ENCODE measurements at regions not wholly inside any gene's neighbourhood (a gene's known extent, or its start where the extent isn't known, plus 50 kb on each side); places are given as distances from the start of the nearest gene placed in this dataset.

DNA sequence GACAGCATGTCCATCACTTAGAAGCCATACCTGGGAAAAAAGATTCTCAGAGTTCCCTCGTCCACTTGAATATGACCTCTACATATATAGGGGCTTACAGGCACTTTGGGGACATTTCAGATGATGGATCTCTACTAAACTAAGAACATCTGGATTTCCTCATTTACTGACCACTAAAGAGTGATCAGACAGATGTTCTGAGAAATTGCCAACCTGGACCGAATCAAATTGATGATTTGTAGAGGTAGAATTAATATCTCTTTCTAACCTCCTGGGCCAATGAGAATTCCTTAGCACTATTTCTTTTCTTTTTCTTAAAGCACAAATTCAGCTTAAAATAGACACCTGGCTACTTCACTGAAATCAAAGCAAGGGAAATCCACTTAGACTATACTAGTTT is 422.7 kb downstream of the MTRR start:
- no peaks in the 10 kb centered on the region for H3K4me1 ChIP-seq
- ATAC-seq, result no peak
- no peaks in the 10 kb centered on the region for H3K36me3 ChIP-seq
- WGBS, 2 donors, result 75 to 80% methylated on average over 2 of the region's 2 CpGs
- H3K27me3 ChIP-seq, result no peaks in the 10 kb centered on the region
- H3K9me3 ChIP-seq, result no peaks in the 10 kb centered on the region
- H3K4me3 ChIP-seq, result no peak overlapping the region
- no peak for TF ChIP-seq CTCF (IDR thresholded peaks at IDR 0.05)
- no peak for DNase-seq
- intact Hi-C loops (cut with DNase I), result no loop called here
- H3K27ac ChIP-seq, result no peak overlapping the region

DNA sequence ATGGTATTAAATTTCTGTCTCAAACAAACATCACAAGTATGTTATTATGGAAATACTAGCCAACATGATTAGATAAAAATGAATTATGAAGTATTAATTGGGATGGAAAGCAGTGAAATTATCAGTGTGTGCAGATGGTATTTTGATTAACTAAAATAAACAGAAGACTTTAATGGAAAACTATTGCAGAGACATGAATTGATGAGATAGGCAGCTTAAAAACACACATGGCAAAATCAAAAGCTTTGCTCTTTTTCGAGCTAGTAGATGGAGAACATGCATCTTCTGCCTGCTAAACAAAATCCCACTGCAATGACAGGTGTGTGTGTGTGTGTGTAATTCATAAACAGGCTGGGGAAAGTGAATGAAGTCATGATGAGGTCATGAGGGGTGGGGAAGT is 426.2 kb downstream of the MTRR start:
- intact Hi-C loops (cut with DNase I), result no loop called here
- WGBS, 2 donors, result 41 to 46% methylated on average over 1 of the region's 1 CpG
- Histone ChIP-seq H3K4me1 (no peaks in the 10 kb centered on the region), H3K4me3 (no peak overlapping the region), H3K36me3 (no peaks in the 10 kb centered on the region), H3K27ac (no peak overlapping the region), H3K27me3 (no peaks in the 10 kb centered on the region), H3K9me3 (no peaks in the 10 kb centered on the region)
- DNase-seq (no peak), ATAC-seq (no peak)
- TF ChIP-seq CTCF (IDR thresholded peaks at IDR 0.05), result no peak

DNA sequence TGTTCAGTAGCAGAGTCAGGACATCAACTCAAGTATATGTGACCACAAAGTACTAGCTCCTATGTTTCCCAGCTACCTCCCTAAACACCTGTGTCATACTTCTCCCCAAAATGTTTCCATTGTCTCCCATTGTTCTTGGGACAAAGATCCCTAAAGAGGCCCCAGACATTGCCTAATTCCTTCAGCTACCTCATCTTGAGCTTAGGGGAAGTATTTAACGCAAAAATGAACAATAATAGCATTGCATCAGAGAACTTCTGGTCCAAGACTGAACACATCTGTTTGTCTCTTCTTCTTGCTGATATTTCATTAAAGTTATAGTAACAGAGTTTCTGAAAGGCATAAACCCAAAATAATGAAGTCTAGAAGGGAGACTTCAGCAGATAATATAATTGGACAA is 430.8 kb downstream of the MTRR start:
- Histone ChIP-seq H3K36me3 (no peaks in the 10 kb centered on the region), H3K4me3 (no peak overlapping the region), H3K9me3 (no peaks in the 10 kb centered on the region), H3K27me3 (no peaks in the 10 kb centered on the region), H3K4me1 (no peaks in the 10 kb centered on the region), H3K27ac (no peak overlapping the region)
- intact Hi-C loops (cut with DNase I), result no loop called here
- no peak for TF ChIP-seq CTCF (IDR thresholded peaks at IDR 0.05)
- ATAC-seq (no peak), DNase-seq (no peak)
- WGBS, 2 donors, result 59 to 82% methylated on average over 1 of the region's 1 CpG

GRCh38 chr5:8304341-8304740 is 435.4 kb downstream of the MTRR start:
- Histone ChIP-seq H3K27me3 (no peaks in the 10 kb centered on the region), H3K4me3 (no peak overlapping the region), H3K36me3 (no peaks in the 10 kb centered on the region), H3K9me3 (peaks cover 0 to 14% (median 3%) of the 10 kb centered on the region in 11 donors), H3K27ac (no peak overlapping the region), H3K4me1 (no peaks in the 10 kb centered on the region)
- ATAC-seq, result no peak
- WGBS, 2 donors, result 55 to 65% methylated on average over 2 of the region's 2 CpGs
- intact Hi-C loops (cut with DNase I), result no loop called here
- no peak for DNase-seq
- TF ChIP-seq CTCF (IDR thresholded peaks at IDR 0.05), result no peak

All from heart right ventricle (tissue), 16 donors.